HUES64 (cell line): ENCODE measurements at regions not wholly inside any gene's neighbourhood (a gene's known extent, or its start where the extent isn't known, plus 50 kb on each side); places are given as distances from the start of the nearest gene placed in this dataset.
"Not testable (repeated sequence)": the region's sequence is repeated elsewhere in the genome, so short reads cannot be mapped to it uniquely, and the experiment has no call there.

Experiments used
- H3K27ac ChIP-seq: 2 replicates; pipeline ENCODE4 v1.7.0; 2013; ENCODE audit warnings: low read depth, low read length, inconsistent platforms
- H3K27me3 ChIP-seq: 2 replicates; pipeline ENCODE4 v1.6.1; 2013; ENCODE audit warnings: mild to moderate bottlenecking, low read length; ENCODE audit not compliant: insufficient read depth
- H3K36me3 ChIP-seq: 2 replicates; pipeline ENCODE4 v1.6.1; 2013; ENCODE audit warnings: mild to moderate bottlenecking, low read length; ENCODE audit not compliant: insufficient read depth
- H3K4me1 ChIP-seq: 2 replicates; pipeline ENCODE4 v1.6.1; 2013; ENCODE audit warnings: mild to moderate bottlenecking, low read length, moderate library complexity; ENCODE audit not compliant: insufficient read depth
- H3K4me3 ChIP-seq: 2 replicates; pipeline ENCODE4 v1.5.1; 2013; ENCODE audit warnings: mild to moderate bottlenecking, low read length, moderate library complexity
- H3K9ac ChIP-seq: 2 replicates; pipeline ENCODE4 v1.6.1; 2013; ENCODE audit warnings: mild to moderate bottlenecking, low read depth, low read length
- H3K9me3 ChIP-seq: 2 replicates; pipeline ENCODE4 v1.6.1; 2013; ENCODE audit warnings: low read depth, low read length; ENCODE audit not compliant: insufficient read depth
- WGBS: fragments of 150-250, 120-280 bp; methylation state at CpG from one replicate; pipeline ENCODE4 v1.1.7; 2013; ENCODE audit warnings: missing lambda C conversion rate; 5-methylcytosine and 5-hydroxymethylcytosine counted together

- H3K9ac ChIP-seq, result no peak overlapping the region
- no peaks in the 10 kb centered on the region for H3K27me3 ChIP-seq
- no peaks in the 10 kb centered on the region for H3K36me3 ChIP-seq
- H3K9me3 ChIP-seq, result no peaks in the 10 kb centered on the region
- H3K4me3 ChIP-seq, result no peak overlapping the region
- no peak overlapping the region for H3K27ac ChIP-seq
- no peaks in the 10 kb centered on the region; the same call in 1 of the 2 replicates for H3K4me1 ChIP-seq
- WGBS, result 95% methylated on average over 1 of the region's 1 CpG
These were observed 228.7 kb downstream of the GJA1 start for GRCh38 chr6:121664158-121664557.

DNA sequence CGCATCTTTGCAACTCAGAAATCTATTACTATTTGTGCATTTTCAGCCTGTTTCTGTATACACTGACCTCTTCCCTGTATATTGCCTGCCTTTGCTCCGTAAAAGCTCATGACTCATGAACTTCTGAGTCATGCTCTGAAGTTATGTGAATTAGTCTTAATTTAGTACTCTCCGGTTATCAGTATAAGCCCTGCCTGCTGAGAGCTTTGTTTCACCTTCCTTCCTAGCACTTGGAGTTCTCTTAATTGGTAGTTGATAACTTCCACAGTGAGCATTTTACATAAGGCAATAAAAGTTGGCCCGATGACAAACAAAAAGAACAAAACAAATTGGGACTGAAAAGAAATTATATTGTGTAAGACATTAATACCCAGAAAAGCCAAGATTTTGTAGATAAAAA lies 231.4 kb downstream of the GJA1 start:
- no peaks in the 10 kb centered on the region; the same call in 1 of the 2 replicates for H3K4me1 ChIP-seq
- no peak overlapping the region for H3K9ac ChIP-seq
- H3K27me3 ChIP-seq, result no peaks in the 10 kb centered on the region
- H3K27ac ChIP-seq, result no peak overlapping the region
- no peaks in the 10 kb centered on the region for H3K36me3 ChIP-seq
- no peaks in the 10 kb centered on the region for H3K9me3 ChIP-seq
- no peak overlapping the region for H3K4me3 ChIP-seq
- 86% methylated on average over 3 of the region's 4 CpGs for WGBS

DNA sequence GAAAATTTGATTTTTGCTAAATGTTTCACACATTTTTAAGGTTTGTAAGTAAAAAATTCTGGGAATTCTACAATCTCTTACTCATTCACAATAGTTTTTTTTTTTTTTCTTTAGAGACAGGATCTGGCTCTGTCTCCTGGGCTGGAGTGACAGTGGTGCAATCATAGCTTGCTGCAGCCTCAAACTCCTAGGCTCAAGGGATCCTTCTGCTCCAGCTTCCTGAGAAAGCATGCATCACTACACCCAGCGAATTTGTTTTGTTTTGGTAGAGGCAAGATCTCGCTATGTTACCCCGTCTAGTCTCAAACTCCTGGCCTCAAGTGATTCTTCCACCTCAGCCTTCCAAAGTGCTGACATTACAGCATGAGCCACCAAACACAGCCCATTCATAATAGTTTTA lies 232.8 kb downstream of the GJA1 start:
- no peaks in the 10 kb centered on the region for H3K27me3 ChIP-seq
- 90% methylated on average over 3 of the region's 3 CpGs for WGBS
- no peaks in the 10 kb centered on the region; the same call in 1 of the 2 replicates for H3K4me1 ChIP-seq
- H3K9ac ChIP-seq, result no peak overlapping the region
- H3K9me3 ChIP-seq, result no peaks in the 10 kb centered on the region
- no peak overlapping the region for H3K27ac ChIP-seq
- H3K36me3 ChIP-seq, result no peaks in the 10 kb centered on the region
- no peak overlapping the region for H3K4me3 ChIP-seq

- H3K36me3 ChIP-seq, result no peaks in the 10 kb centered on the region
- no peak overlapping the region for H3K27ac ChIP-seq
- no peak overlapping the region for H3K9ac ChIP-seq
- no peak overlapping the region for H3K4me3 ChIP-seq
- no peaks in the 10 kb centered on the region for H3K27me3 ChIP-seq
- 100% methylated on average over 1 of the region's 2 CpGs for WGBS
- no peaks in the 10 kb centered on the region for H3K9me3 ChIP-seq
- no peaks in the 10 kb centered on the region; the same call in 1 of the 2 replicates for H3K4me1 ChIP-seq
These were observed 235.1 kb downstream of the GJA1 start for GRCh38 chr6:121670511-121670910.

- no peak overlapping the region for H3K27ac ChIP-seq
- no peak overlapping the region for H3K4me3 ChIP-seq
- H3K36me3 ChIP-seq, result no peaks in the 10 kb centered on the region
- no peak overlapping the region for H3K9ac ChIP-seq
- 100% methylated on average over 1 of the region's 1 CpG for WGBS
- no peaks in the 10 kb centered on the region for H3K9me3 ChIP-seq
- H3K27me3 ChIP-seq, result no peaks in the 10 kb centered on the region
- H3K4me1 ChIP-seq, result peaks cover 12% of the 10 kb centered on the region
These were observed 242.1 kb downstream of the GJA1 start for GRCh38 chr6:121677571-121677970.

GRCh38 chr6:121678245-121678644 lies 242.8 kb downstream of the GJA1 start:
- no peak overlapping the region for H3K4me3 ChIP-seq
- H3K4me1 ChIP-seq, result peaks cover 12% of the 10 kb centered on the region
- no peaks in the 10 kb centered on the region for H3K27me3 ChIP-seq
- H3K27ac ChIP-seq, result no peak overlapping the region
- no peaks in the 10 kb centered on the region for H3K36me3 ChIP-seq
- no CpG with 5 or more reads among the region's 1 CpG for WGBS
- H3K9me3 ChIP-seq, result no peaks in the 10 kb centered on the region
- H3K9ac ChIP-seq, result no peak overlapping the region

GRCh38 chr6:121680058-121680457 lies 244.6 kb downstream of the GJA1 start:
- Histone ChIP-seq H3K27me3 (no peaks in the 10 kb centered on the region), H3K27ac (no peak overlapping the region), H3K4me3 (no peak overlapping the region), H3K4me1 (peaks cover 12% of the 10 kb centered on the region), H3K36me3 (no peaks in the 10 kb centered on the region), H3K9ac (no peak overlapping the region), H3K9me3 (no peaks in the 10 kb centered on the region)
- WGBS, result 95% methylated on average over 9 of the region's 9 CpGs

DNA sequence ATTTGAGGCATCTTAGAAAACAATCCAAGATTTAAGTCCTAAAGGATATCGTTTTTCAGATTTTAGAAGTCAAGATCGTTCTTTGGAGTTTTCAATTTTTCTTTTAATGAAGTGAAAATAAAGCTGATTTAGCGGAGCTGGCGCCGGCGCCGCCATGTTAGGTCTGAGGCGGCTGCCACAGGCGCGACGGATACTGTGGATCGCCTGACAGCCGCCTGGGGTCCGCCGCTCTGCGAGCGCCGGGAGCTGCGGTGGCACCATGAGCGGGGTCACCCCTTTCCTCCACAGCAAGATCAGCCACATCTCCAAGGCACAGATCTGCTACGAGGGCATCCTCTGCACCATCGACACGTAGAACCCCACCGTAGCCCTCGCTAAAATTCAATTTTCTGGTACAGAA lies 247.2 kb downstream of the GJA1 start:
- WGBS, result 98% methylated on average over 25 of the region's 25 CpGs
- no peak overlapping the region for H3K27ac ChIP-seq
- H3K27me3 ChIP-seq, result no peaks in the 10 kb centered on the region
- H3K36me3 ChIP-seq, result no peaks in the 10 kb centered on the region
- no peak overlapping the region for H3K4me3 ChIP-seq
- H3K9me3 ChIP-seq, result no peaks in the 10 kb centered on the region
- peaks cover 12% of the 10 kb centered on the region for H3K4me1 ChIP-seq
- no peak overlapping the region for H3K9ac ChIP-seq

GRCh38 chr6:121685806-121686205 lies 250.4 kb downstream of the GJA1 start:
- 94% methylated on average over 10 of the region's 10 CpGs for WGBS
- H3K4me1 ChIP-seq, H3K36me3 ChIP-seq, H3K9me3 ChIP-seq, H3K27me3 ChIP-seq, H3K27ac ChIP-seq, H3K9ac ChIP-seq, H3K4me3 ChIP-seq: not testable (repeated sequence)

DNA sequence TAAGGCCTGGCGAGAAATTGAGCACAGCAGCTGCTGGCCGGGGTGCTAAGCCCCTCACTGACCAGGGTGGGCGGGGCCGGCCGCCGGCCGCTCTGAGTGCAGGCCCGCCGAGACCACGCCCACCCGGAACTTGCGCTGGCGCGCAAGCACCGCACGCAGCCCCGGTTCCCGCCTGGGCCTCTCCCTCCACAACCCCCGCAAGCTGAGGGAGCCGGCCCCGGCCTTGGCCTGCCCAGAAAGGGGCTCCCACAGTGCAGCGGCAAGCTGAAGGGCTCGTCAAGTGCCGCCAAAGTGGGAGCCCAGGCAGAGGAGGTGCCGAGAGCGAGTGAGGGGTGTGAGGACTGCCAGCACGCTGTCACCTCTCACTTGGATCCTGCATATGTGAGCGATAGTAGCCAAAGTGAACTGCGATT lies 251.2 kb downstream of the GJA1 start:
- WGBS, result 91% methylated on average over 29 of the region's 29 CpGs
- Histone ChIP-seq H3K27ac (no peak overlapping the region), H3K27me3 (no peaks in the 10 kb centered on the region), H3K9me3 (no peaks in the 10 kb centered on the region), H3K4me3 (no peak overlapping the region), H3K4me1 (no peaks in the 10 kb centered on the region), H3K9ac (no peak overlapping the region), H3K36me3 (no peaks in the 10 kb centered on the region)

DNA sequence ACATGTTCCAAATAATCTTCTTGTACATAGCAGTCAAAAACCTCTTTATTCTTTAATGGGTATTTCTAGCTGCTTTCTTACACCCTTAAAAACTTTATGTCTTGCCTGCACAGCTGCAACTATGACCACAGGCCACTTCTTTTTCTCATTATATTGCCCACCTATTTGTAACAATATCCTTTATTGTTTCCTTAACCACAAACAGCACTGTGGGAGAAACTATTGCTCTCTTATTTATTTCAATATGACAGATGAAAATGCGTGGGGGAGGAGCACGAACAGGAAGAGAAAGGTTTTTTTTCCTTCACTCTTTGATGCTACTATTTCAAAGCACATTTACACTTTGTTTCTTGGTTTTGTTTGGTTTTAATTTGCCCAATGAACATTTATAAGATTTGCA lies 253.5 kb downstream of the GJA1 start:
- Histone ChIP-seq H3K4me3 (no peak overlapping the region), H3K36me3 (no peaks in the 10 kb centered on the region), H3K27me3 (no peaks in the 10 kb centered on the region), H3K9ac (no peak overlapping the region), H3K9me3 (no peaks in the 10 kb centered on the region), H3K4me1 (no peaks in the 10 kb centered on the region), H3K27ac (no peak overlapping the region)
- no CpG with 5 or more reads among the region's 2 CpGs for WGBS

DNA sequence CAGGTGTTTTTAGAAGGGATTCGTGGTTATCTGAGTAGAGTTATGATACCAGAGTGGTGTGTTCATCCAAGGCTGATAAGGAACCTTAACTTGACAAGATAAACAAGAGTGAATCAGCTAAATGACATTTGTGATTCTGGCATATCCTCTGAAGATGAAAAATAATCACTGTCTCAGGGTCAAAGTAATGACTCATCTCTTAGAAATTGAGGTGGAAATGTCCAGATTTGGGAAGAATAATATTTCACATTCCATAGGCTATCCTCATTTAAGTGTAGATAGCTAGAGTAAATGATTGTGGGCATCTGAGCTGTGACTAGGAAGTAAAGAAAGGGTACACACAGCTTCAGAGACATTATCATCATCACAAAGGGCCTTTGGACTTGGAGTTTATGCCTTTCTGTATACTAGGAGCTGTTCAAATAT lies 255.7 kb downstream of the GJA1 start:
- no peak overlapping the region for H3K9ac ChIP-seq
- H3K4me3 ChIP-seq, result no peak overlapping the region
- H3K27me3 ChIP-seq, result no peaks in the 10 kb centered on the region
- H3K27ac ChIP-seq, result no peak overlapping the region
- no peaks in the 10 kb centered on the region for H3K9me3 ChIP-seq
- WGBS, result 84% methylated on average over 1 of the region's 1 CpG
- no peaks in the 10 kb centered on the region for H3K36me3 ChIP-seq
- H3K4me1 ChIP-seq, result peaks cover 5% of the 10 kb centered on the region; the same call in 1 of the 2 replicates
